Activated T-cell treated with anti-CD3 and anti-CD28 coated beads, Interleukin-2, amount 50 U/mL, for 24 hours (primary cell): ENCODE measurements at regions not wholly inside any gene's neighbourhood (a gene's known extent, or its start where the extent isn't known, plus 50 kb on each side); places are given as distances from the start of the nearest gene placed in this dataset.
A peak's percentile ranks its signal among the peaks of the same experiment; 100 is the strongest.

Experiments used
- DNase-seq: peaks from one replicate; pipeline ENCODE4 v3.0.0-alpha.2; 2020
- H3K27ac Mint-ChIP-seq: 2 replicates; pipeline ENCODE4 v1.8.0; 2020; ENCODE audit warnings: mild to moderate bottlenecking, mixed read lengths
- H3K27me3 Mint-ChIP-seq: 2 replicates; pipeline ENCODE4 v1.8.0; 2020; ENCODE audit warnings: mixed read lengths
- H3K36me3 Mint-ChIP-seq: 2 replicates; pipeline ENCODE4 v1.8.0; 2020; ENCODE audit warnings: low read depth, mixed read lengths
- H3K4me1 Mint-ChIP-seq: 2 replicates; pipeline ENCODE4 v1.8.0; 2020; ENCODE audit warnings: low read depth, mixed read lengths
- H3K4me3 Mint-ChIP-seq: 2 replicates; pipeline ENCODE4 v1.8.0; 2020; ENCODE audit warnings: mild to moderate bottlenecking, moderate library complexity, mixed read lengths
- H3K9me3 Mint-ChIP-seq: 2 replicates; pipeline ENCODE4 v1.8.0; 2020; ENCODE audit warnings: mixed read lengths

DNA sequence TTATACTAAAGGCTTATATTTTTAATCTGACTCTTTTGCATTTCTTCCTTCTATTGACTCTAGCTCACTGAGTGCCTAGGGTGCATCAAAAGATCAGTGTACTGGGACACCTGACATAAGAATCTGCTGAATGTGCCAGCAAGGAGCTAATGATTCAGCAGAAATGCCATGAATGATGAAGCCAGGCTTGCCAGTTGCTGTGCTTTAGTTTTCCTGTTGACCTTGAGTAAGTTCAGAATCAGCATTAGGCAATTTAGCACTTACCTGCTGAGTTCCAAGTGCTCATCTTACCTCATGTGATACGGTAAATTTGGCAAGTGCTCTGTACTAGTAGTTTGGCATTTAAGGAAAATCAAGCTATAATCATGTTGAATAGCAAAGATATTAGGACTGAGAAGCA, 523.2 kb upstream of the B3GALT2 start:
- Mint-ChIP-seq H3K4me1 (peaks cover 9% of the 10 kb centered on the region), H3K9me3 (peaks cover 6% of the 10 kb centered on the region), H3K27me3 (no peaks in the 10 kb centered on the region), H3K36me3 (no peaks in the 10 kb centered on the region), H3K27ac (no peak overlapping the region), H3K4me3 (no peak overlapping the region)
- no peak for DNase-seq

GRCh38 chr1:193707271-193708021, 521.0 kb upstream of the B3GALT2 start:
- peaks cover 6% of the 10 kb centered on the region for H3K9me3 Mint-ChIP-seq
- no peak overlapping the region for H3K4me3 Mint-ChIP-seq
- H3K4me1 Mint-ChIP-seq, result peaks cover 9% of the 10 kb centered on the region
- no peak for DNase-seq
- H3K27ac Mint-ChIP-seq, result no peak overlapping the region
- H3K36me3 Mint-ChIP-seq, result no peaks in the 10 kb centered on the region
- H3K27me3 Mint-ChIP-seq, result no peaks in the 10 kb centered on the region

- Mint-ChIP-seq H3K27ac (no peak overlapping the region), H3K36me3 (no peaks in the 10 kb centered on the region), H3K4me1 (peaks cover 13% of the 10 kb centered on the region), H3K4me3 (no peak overlapping the region), H3K27me3 (no peaks in the 10 kb centered on the region), H3K9me3 (peaks cover 3% of the 10 kb centered on the region)
- no peak for DNase-seq
These were observed 520.4 kb upstream of the B3GALT2 start for GRCh38 chr1:193706766-193707165.

DNA sequence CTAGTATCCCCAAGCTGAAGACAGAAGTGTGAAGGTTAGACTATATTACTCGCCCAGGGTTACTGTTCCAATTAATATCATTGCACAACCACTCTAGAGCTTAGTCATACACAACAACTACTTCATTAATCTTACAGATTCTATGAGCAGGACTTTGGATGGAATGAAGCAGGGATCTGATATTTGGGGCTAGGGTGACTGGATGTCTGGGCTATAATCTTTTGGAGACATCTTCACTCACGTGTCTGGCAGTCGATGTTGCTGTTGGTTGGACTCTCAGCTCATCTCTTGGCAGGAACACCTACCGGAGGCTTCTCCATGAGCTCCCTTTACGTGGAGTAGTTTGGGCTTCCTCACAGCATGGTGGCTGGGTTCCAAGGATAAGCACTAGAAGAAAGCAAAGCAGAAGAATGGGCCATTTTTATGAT, 519.2 kb upstream of the B3GALT2 start:
- no peak for DNase-seq

DNA sequence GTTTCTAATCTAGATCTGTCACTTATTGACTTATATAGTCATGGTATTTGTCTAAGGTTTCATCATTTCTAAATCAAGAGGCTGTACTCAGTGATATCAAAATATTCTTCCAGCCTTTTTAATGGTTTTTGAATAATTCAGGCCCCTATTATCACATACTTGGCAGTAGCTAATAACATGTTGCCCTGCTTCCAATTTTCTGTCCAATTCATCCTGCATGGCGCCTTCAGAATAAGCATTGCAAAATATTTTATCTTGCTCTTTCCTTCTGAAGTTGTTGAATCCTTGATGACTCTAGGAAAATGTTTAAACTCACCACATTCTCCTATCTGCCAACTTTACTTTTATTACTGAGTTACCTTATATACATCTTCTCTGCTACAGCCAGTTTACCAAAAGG, 517.2 kb upstream of the B3GALT2 start:
- H3K27me3 Mint-ChIP-seq, result no peaks in the 10 kb centered on the region
- H3K4me3 Mint-ChIP-seq, result no peak overlapping the region
- peaks cover 3% of the 10 kb centered on the region for H3K9me3 Mint-ChIP-seq
- no peak for DNase-seq
- peaks cover 31% of the 10 kb centered on the region for H3K4me1 Mint-ChIP-seq
- H3K36me3 Mint-ChIP-seq, result no peaks in the 10 kb centered on the region
- no peak overlapping the region for H3K27ac Mint-ChIP-seq

More for the DNA sequence above, 519.2 kb upstream of the B3GALT2 start:
- Mint-ChIP-seq H3K27me3 (no peaks in the 10 kb centered on the region), H3K36me3 (no peaks in the 10 kb centered on the region), H3K4me3 (no peak overlapping the region), H3K27ac (no peak overlapping the region), H3K9me3 (peaks cover 3% of the 10 kb centered on the region), H3K4me1 (peaks cover 25% of the 10 kb centered on the region)

- peaks cover 3% of the 10 kb centered on the region for H3K9me3 Mint-ChIP-seq
- no peak for DNase-seq
- no peak overlapping the region for H3K27ac Mint-ChIP-seq
- H3K27me3 Mint-ChIP-seq, result no peaks in the 10 kb centered on the region
- no peak overlapping the region for H3K4me3 Mint-ChIP-seq
- H3K36me3 Mint-ChIP-seq, result no peaks in the 10 kb centered on the region
- peaks cover 31% of the 10 kb centered on the region for H3K4me1 Mint-ChIP-seq
These were observed 516.7 kb upstream of the B3GALT2 start for GRCh38 chr1:193703121-193703520.

DNA sequence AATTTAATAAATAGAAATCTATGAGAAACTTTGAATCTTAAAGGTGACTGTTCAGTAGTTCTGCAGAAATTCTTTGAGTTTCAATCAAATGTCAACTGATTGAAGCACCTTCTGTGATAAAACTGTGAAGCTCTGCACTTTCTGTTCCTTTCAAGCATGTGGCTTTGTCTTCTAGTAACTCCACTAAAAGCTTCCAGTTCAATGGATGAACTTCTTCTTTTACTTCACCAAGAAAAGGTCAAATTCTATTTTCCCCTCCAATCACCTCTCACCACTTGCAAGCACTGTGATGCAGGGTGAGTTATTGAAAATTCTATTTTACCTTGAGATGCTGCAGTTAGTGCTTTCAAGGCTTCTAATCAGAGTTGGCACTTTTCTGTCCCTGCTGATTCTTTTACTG, 515.3 kb upstream of the B3GALT2 start:
- peak overlapping the region; percentile 73 for H3K27ac Mint-ChIP-seq
- no peaks in the 10 kb centered on the region for H3K27me3 Mint-ChIP-seq
- peaks cover 22% of the 10 kb centered on the region for H3K4me1 Mint-ChIP-seq
- DNase-seq, result no peak
- H3K4me3 Mint-ChIP-seq, result no peak overlapping the region
- no peaks in the 10 kb centered on the region for H3K36me3 Mint-ChIP-seq
- H3K9me3 Mint-ChIP-seq, result peaks cover 3% of the 10 kb centered on the region

- no peaks in the 10 kb centered on the region for H3K36me3 Mint-ChIP-seq
- no peaks in the 10 kb centered on the region for H3K27me3 Mint-ChIP-seq
- H3K9me3 Mint-ChIP-seq, result peaks cover 3% of the 10 kb centered on the region
- peak overlapping the region; percentile 23 for H3K4me3 Mint-ChIP-seq
- peaks cover 22% of the 10 kb centered on the region for H3K4me1 Mint-ChIP-seq
- no peak for DNase-seq
- peak overlapping the region; percentile 73 for H3K27ac Mint-ChIP-seq
These were observed 514.4 kb upstream of the B3GALT2 start for GRCh38 chr1:193700710-193701355.

DNA sequence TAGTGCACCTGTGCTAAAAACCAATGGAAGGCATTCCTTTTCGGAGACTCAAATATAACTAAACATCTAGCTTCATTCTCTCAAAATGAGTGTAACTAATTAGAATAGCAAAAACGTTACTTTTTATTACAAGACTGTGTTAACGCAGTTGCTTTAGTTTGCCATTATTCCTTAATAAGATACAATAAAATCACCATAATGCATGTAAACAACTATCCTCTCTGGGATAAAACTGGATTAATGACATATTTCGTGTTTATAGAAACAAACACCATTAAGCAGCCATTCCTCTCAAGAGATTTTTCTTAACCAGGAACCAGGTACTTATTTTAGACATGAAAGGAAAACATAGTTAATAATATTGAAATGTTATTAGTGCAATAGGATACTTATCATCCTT, 512.8 kb upstream of the B3GALT2 start:
- H3K4me1 Mint-ChIP-seq, result peaks cover 22% of the 10 kb centered on the region
- no peak overlapping the region for H3K4me3 Mint-ChIP-seq
- no peak for DNase-seq
- no peaks in the 10 kb centered on the region for H3K27me3 Mint-ChIP-seq
- H3K9me3 Mint-ChIP-seq, result no peaks in the 10 kb centered on the region
- no peaks in the 10 kb centered on the region for H3K36me3 Mint-ChIP-seq
- no peak overlapping the region for H3K27ac Mint-ChIP-seq

DNA sequence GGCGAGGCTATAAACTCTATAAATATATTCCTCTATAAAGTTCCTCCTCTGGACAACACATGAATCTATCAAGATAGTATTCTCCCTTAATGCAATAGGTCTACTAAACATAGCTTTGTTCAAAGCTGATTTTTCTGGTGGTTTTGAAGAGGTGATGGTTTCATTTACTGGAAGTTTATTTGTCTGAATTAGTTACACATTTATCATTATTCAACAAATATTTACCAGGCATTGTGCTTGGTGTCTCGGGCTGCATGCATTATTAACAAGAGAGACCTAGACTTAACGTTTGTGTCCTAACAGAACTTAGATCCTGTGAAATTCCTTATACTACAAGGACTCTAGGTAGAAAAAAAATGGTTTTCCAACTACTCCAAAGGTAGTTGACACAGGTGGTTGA, 511.4 kb upstream of the B3GALT2 start:
- Mint-ChIP-seq H3K4me1 (peaks cover 22% of the 10 kb centered on the region), H3K4me3 (no peak overlapping the region), H3K36me3 (no peaks in the 10 kb centered on the region), H3K27me3 (no peaks in the 10 kb centered on the region), H3K27ac (no peak overlapping the region), H3K9me3 (no peaks in the 10 kb centered on the region)
- DNase-seq, result no peak

DNA sequence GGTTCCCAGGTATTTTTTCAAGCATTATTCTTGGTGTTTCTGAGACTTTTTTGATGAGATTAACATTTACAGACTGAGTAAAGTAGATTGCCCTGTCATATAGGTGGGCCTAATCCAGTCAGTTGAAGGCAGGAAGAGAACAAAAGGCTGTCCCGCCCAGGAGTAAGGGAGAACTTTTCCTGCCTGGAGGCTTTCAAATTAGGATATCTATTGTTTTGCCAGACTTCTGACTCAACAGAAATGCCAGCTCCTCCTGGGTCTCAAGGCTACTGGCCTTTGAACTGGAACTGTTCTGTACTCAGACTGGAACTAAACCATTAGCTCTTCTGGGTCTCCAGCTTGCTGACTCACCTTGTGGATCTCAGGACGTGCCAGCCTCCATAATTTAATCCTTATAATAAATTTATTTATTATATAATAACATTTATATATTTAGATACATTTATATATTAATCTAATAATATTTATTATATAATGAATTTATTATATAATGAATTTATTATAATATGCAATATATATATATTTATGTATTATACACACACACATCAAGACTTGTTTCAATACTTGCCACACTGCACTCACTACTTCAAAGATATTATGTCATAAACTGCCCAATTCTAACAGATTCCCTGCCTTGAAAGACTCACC, 510.8 kb upstream of the B3GALT2 start:
- H3K9me3 Mint-ChIP-seq, result no peaks in the 10 kb centered on the region

DNA sequence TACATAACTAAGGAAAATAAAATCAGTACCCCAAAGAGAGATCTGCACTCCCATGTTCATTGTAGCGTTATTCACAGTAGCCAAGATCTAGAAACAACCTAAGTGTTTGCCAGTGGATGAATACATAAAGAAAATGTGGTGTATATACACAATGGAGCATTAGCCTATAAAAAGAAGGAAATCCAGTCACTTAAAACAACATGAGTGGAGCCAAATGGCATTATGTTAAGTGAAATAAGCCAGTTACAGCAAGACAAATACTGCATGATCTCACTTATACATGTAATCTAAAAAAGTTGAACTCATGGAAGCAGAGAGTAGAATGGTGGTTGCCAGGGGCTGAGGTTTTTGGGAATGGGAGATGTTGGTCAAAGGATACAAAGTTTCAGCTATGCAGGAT, 508.3 kb upstream of the B3GALT2 start:
- H3K36me3 Mint-ChIP-seq, result no peaks in the 10 kb centered on the region
- H3K4me1 Mint-ChIP-seq, result peaks cover 2% of the 10 kb centered on the region
- no peak for DNase-seq
- no peak overlapping the region for H3K4me3 Mint-ChIP-seq
- H3K27me3 Mint-ChIP-seq, result no peaks in the 10 kb centered on the region
- H3K9me3 Mint-ChIP-seq, result no peaks in the 10 kb centered on the region
- H3K27ac Mint-ChIP-seq, result no peak overlapping the region

More for the DNA sequence above, 510.8 kb upstream of the B3GALT2 start:
- no peaks in the 10 kb centered on the region for H3K36me3 Mint-ChIP-seq
- H3K4me1 Mint-ChIP-seq, result peaks cover 24% of the 10 kb centered on the region
- H3K27me3 Mint-ChIP-seq, result no peaks in the 10 kb centered on the region
- no peak for DNase-seq
- no peak overlapping the region for H3K4me3 Mint-ChIP-seq
- H3K27ac Mint-ChIP-seq, result no peak overlapping the region

DNA sequence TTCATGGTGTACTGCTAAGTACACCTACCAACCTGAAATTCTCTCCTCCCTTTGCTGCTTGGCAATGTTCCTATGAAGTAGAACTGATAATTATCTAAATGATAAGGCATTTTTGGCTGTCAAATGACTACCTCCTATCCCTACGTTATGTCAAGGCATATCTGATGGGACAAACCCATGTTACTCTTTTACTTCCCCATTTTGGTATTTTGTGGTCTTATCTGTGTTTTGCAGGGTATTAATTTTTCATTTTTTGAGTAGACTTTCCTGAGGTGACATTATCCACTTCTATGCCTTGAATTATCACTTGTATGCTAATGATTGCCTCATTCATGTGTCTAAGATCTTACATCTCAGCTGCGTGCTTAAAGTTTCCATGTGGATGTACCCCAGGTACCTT, 499.6 kb upstream of the B3GALT2 start:
- Mint-ChIP-seq H3K36me3 (no peaks in the 10 kb centered on the region), H3K4me1 (no peaks in the 10 kb centered on the region), H3K4me3 (no peak overlapping the region), H3K9me3 (no peaks in the 10 kb centered on the region), H3K27ac (no peak overlapping the region), H3K27me3 (no peaks in the 10 kb centered on the region)
- no peak for DNase-seq

DNA sequence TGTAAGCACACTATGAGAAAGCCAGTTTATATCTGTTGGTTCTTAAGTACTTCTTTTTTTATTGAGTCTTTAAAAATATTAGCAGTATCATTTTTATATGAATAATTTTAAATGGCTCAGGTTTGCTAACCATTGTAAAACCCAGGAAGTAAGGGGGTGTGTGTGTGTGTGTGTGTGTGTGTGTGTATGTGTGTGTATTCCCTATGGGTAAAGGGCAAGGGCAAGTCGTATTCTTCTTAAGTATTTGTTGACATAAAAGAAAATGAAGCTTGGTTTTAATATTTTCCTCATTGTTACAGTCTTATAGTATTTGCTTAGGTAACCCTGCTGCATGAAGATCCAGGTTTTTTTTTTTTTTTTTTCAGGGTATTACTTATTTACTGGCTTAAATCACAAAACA, 495.0 kb upstream of the B3GALT2 start:
- H3K4me1 Mint-ChIP-seq, result peaks cover 18% of the 10 kb centered on the region
- no peak overlapping the region for H3K4me3 Mint-ChIP-seq
- no peaks in the 10 kb centered on the region for H3K36me3 Mint-ChIP-seq
- no peak overlapping the region for H3K27ac Mint-ChIP-seq
- DNase-seq, result no peak
- H3K9me3 Mint-ChIP-seq, result no peaks in the 10 kb centered on the region
- H3K27me3 Mint-ChIP-seq, result no peaks in the 10 kb centered on the region

- Mint-ChIP-seq H3K4me1 (peaks cover 18% of the 10 kb centered on the region), H3K27me3 (no peaks in the 10 kb centered on the region), H3K4me3 (no peak overlapping the region), H3K36me3 (no peaks in the 10 kb centered on the region), H3K27ac (no peak overlapping the region), H3K9me3 (no peaks in the 10 kb centered on the region)
- no peak for DNase-seq
These were observed 494.5 kb upstream of the B3GALT2 start for GRCh38 chr1:193680924-193681316.
